Activated CD4-positive, alpha-beta T cell treated with anti-CD3 and anti-CD28 coated beads for 1 hour (primary cell): ENCODE measurements at regions not wholly inside any gene's neighbourhood (a gene's known extent, or its start where the extent isn't known, plus 50 kb on each side); places are given as distances from the start of the nearest gene placed in this dataset.

ENCODE experiments used
- DNase-seq: peaks from one replicate; pipeline ENCODE4 v3.0.0-alpha.2; 2020

GRCh38 chr20:63115651-63116411 lies 100.1 kb downstream of the YTHDF1 start:
- no peak for DNase-seq

- DNase-seq, result no peak
These were observed 101.1 kb downstream of the YTHDF1 start for GRCh38 chr20:63114693-63115311.

DNA sequence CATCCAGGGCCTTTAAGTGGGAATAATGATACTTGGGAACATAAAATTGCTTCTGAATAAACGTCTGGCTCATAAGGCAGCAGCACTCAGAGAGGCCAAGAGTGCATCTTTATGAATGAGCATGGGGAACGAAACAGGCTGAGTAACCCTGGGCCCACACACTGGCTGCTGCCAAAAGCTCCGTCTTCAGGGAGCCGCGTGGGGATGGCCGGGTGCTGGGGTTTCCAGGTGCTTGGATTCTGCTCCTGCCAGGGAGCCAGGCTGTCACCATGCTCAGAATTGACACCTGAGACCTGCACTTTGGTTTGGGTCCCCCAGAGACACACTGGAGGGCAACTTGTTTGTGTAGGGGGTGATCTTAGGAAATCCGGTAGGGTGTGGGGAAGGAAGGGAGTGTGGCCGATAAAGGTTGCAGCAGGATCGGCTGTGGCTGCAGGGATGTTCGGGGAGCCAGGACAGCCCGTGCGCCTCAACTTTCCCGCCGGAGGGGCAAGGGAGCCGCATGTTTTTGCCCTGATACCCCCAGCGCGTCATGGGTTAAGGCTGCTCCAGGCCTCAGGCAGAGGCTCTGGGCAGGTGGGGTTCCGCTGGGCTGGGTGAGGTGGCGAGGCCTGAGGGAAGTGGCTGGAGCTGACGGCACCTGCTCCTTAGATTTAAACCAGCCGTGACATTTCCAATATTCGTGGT lies 101.8 kb downstream of the YTHDF1 start:
- DNase-seq, result no peak

DNA sequence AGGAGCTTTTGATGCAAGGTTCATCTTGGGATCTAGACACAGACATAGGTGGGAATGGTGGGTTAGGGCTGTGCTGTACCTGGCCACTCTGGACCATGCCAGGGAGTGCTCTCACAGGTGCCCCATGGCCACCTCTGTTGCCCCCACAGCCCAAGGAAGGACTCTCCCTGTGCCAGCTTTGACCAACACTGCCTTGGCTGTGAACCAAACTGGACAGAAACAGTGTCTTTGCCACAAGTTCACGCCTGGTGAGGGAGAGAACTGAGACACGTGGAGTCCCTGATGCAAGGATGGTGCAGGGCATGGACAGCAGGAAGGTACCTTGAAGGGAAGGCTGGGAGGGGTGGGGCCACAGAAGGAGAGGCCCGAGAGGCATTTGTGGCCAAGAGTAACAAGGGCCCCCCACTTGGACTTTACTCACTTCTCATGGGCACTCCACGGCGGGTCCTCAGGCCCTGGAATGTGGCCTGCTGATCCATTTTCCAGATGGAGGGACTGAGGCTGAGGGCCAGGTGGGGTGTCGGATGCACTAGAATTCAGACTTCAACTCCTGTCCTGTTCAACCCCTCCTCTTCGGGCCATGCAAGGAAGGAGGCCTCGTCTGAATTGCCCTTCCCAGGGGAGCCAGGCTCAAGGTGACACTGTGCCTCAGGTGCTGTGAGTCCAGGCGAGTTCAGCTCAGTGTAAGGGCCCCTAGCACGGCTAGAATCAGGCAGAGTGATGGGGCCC lies 103.3 kb downstream of the YTHDF1 start:
- no peak for DNase-seq

GRCh38 chr20:63108247-63108646 lies 101.5 kb upstream of the BHLHE23 start:
- DNase-seq, result no peak

DNA sequence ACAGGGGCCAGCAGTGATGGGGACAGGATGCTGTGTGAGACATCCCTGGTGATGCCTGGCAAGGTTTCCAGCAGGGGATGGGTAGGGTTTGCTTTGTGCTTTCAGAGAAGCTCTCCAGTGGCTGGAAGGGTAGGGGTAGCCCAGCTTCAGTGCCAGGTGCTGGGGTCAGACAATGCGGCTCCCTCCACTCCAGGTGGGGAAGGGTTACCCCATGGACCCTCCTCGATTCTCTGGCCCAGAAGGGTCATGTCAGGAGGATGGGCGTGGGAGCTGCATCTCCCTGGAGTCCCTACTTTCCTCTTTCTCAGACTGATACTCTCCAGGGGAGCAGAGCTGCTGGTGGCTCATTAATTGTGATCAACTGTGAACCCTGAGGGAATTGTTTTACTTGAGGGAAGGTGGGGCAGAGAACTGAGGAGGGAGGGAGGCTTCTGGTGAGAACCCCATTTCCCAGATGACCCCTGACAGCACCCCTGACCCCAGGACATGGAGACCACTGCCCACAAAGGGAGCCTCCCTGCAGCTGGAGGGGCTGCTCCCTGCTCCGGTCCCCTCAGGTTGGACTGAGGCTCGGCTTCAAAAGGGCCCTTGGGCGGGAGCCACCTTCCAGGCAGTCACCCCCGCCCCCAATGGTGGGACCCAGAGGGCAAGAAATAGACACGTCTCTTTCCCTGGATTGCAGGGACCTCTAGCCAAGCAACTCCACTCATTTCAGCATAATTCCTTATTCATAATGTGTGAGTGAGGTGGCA lies 100.9 kb upstream of the BHLHE23 start:
- no peak for DNase-seq

GRCh38 chr20:63106765-63107448 lies 100.1 kb upstream of the BHLHE23 start:
- no peak for DNase-seq

DNA sequence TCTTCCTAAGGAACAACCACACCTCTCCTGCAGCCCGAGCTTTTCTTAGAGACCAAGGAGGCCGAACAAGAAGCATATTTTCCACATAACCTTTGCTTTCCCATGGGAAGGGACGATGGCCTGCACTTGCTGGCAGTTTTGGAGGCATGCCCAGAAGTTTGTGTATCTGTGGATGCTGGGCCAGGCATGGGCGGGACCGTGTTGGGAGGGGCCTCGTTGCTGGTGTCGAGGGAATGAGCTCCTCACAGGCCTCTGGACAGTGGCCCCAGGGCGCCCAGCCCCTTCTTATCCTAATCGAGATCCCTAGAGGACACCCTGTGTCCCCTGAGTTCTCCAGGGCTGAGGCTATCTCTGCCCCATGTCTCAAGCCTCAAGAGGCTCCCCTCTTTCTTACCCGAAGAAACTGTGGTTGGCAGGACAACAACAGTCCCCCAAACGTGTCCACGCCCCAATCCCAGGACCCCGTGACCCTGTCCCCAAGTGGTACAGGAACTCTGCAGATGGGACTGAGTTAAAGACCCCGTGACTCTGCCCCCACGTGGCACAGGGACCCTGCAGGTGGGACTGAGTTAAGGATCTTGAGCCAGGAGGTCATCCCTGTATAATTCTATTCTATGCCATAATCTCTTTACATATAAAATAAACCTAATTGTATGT lies 99.5 kb upstream of the BHLHE23 start:
- DNase-seq, result no peak

- DNase-seq, result no peak
These were observed 98.7 kb upstream of the BHLHE23 start for GRCh38 chr20:63105211-63106107.

- DNase-seq, result no peak
These were observed 97.8 kb upstream of the BHLHE23 start for GRCh38 chr20:63104312-63105181.

GRCh38 chr20:63103402-63104311 lies 96.9 kb upstream of the BHLHE23 start:
- DNase-seq, result no peak

DNA sequence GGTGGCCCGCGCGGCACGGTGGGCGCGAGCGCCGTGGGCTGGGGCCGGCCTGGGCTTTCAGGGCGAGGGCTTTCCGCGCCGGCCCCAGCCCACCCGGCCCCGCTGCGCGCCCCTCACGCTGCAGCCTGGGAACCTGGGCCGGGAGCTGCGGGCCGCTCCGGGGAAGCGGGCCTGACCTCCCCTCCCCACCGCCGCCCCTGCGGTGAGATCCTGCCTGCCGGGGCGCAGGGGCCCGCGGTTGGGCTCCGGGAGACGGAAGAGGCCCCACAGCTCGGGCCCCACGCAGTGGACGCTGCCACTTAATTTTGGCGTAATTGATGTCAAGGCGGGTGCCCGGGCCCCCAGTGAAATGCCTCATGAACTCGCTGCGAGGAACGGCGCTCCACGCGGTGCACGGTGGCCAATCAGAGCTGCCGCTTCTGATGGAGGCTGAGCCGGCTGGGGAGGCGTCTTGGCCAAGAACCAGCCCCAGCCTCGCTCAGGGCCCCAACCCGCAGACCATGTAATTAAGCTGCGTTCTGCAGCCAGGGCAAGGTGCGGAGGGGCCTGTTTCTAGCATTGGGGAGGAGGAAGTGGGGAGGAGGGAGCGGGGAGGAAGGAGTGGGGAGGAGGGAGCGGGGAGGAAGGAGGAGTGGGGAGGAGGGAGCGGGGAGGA lies 96.1 kb upstream of the BHLHE23 start:
- DNase-seq, result peak; percentile 59

DNA sequence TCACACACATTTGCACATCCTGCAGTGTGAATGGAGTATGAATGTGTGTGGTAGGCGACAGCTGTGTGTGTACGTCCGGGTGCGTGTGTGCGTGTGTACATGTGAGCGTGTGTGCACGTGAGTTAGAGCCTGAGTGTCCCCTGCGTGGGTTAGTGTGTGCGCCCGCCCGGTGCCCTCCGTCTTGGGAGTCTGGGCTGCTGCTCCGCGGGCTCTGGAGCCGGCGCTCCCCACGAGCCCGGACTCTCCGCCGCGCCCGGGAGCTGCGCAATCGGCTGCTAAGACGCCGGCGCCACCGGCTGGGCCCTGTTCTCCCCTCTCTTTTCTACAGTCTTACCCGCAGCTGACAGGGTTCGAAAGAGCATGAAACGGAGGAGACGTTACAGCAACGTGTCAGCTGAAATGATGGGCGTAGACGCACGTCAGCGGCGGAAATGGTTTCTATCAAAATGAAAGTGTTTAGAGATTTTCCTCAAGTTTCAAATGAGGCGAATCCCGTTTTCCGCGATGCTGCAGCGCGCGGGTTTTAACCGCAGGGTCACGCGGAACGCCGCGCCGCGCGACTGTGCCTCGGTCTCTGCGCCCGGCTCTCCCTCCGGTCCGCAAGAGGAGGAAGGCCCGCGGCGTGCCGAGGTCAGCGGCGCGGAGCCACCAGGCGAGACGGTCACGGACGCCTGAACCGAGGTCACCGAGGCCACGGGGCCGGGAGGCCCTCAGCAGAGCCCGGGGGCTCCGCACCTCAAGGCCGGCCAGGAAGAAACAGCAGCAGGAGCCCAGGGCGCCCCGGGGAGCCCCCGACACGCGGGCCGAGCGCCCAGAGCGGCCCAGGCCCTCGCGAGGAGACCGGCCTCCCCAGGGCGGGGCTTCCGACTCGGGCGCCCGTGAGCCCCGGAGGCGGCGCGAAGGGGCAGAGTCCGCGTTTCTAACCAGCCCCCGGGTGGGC lies 95.3 kb upstream of the BHLHE23 start:
- DNase-seq, result peak; percentile 39

DNA sequence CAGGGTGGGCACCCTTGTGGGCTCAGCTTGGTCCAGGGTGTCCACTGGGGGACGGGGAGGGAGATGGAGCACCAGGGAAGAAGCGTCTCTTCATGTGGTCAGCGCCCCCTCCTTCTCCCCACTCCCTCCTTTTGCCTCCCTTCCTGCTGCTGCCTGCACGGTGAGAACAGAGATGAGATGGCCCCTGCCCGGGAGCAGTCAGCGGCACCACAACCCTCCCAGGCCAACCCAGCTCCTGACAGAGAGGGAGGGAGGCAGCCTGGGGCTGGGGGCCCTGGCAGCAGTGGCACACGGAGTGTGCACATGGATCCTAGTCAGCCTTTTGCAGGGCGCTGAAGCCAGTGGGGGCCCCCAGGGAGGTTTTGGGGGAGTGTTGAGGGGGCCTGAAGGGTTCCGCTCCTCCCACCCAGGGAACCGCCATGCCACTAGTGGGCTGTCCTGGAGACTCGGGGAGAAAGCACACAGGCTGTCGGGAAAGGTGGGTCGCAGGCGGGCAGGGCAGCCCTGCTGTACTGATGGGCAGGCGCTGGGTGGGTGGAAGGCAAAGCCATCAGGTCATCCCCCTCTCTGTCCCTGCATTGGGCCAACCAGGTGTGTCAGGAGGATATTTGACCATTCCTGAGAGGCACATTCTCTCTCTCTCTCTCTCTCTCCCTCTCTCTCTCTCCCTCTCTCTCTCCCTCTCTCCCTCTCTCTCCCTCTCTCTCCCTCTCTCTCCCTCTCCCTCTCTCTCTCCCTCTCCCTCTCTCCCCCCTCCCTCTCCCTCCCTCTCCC lies 94.3 kb upstream of the BHLHE23 start:
- no peak for DNase-seq

GRCh38 chr20:63100174-63100925 lies 93.6 kb upstream of the BHLHE23 start:
- no peak for DNase-seq
